Frontal cortex (tissue), 3 donors: ENCODE measurements at regions not wholly inside any gene's neighbourhood (a gene's known extent, or its start where the extent isn't known, plus 50 kb on each side); places are given as distances from the start of the nearest gene placed in this dataset.

Experiments
- DNase-seq, 2 donors: peaks; one replicate each; pipeline ENCODE4 v3.0.0; 2012; ENCODE audit warnings: low spot score in 2 of 2
- FAIRE-seq: peaks from 2 replicates; lab custom pipeline; 2012; peaks lifted over from hg19 to GRCh38; lab: Jason Lieb, UNC
- donor health status: control.
- donor health status: control.
- donor health status: control.

GRCh38 chr6:9657994-9658393 is 756.9 kb downstream of the TFAP2A start:
- DNase-seq: no peak
- FAIRE-seq: no peak

DNA sequence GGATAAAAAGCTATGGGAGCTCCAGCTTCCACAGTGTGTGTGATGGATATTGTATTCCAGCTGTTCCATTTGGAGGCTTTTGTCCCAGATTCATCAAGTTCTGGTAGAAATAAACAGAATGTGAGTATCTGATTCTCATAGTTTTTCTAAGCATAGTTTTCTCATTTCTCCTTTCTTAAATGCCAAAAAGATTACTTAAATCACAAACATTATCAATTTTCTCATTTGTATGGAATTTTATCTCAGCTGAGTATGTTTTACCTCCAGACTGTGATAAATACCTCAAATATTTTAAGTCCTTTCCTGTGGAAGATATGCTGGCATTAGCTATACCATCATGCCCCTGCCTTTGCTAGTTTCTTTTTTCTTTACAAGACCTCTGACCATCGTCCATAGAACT is 767.3 kb downstream of the TFAP2A start:
- no peak for DNase-seq
- FAIRE-seq: no peak

- DNase-seq: no peak
- FAIRE-seq: no peak
Observed at GRCh38 chr6:9647071-9647445, 767.8 kb downstream of the TFAP2A start.

DNA sequence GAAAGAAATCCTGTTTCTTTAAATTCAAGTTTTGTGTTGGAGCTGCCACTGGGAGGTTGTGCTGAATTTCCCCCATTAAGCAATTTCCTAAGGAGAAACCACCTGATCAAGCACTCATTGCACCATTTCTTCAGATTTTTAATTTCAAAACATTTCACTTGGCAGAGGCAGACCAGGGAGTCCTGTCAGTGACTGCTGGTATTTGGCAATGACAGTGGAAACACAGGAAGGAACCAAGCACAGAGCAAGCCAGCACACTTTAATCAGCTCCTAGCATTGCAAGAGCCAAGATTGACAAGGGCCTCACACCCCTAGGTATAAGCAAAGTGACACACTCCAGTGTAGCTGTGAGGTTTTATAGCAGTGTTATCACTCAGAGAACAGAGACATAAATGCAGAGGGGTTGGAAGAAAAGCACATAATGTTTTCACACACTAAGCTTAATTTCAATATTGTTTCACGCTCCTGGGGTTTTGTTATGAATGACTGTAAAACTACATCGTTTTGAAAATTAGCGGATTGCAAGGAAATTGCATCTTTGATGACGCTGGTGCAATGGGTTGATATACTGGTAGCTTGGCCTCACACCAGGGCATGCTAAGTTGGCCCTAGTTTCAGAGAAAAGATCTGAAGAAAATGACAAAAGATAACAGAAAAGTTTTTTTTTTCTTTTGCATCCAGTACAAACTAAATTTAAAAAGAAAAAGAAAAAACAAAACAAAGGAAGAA is 768.4 kb downstream of the TFAP2A start:
- FAIRE-seq (no peak), DNase-seq (no peak)

- DNase-seq (no peak), FAIRE-seq (no peak)
Observed at GRCh38 chr6:9638861-9639260, 776.0 kb downstream of the TFAP2A start.

DNA sequence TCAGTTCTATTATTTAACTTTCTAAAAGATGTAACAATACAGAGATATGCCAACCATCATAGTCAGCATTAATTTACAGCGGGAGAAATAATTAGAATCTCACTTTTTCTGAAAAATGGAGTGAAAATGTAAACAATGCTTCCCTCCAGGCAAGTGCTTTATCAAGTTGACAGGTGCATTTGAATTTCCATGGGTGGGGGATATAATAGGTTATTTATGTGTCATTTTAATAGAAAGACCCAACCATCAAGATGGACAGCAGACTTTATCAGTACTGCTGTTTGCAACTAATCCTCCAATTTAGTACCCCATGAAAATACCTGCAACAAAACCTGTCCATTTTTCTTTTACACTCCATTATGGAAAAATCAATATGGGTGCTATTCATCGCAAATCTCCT is 780.1 kb downstream of the TFAP2A start:
- FAIRE-seq: no peak
- no peak for DNase-seq

DNA sequence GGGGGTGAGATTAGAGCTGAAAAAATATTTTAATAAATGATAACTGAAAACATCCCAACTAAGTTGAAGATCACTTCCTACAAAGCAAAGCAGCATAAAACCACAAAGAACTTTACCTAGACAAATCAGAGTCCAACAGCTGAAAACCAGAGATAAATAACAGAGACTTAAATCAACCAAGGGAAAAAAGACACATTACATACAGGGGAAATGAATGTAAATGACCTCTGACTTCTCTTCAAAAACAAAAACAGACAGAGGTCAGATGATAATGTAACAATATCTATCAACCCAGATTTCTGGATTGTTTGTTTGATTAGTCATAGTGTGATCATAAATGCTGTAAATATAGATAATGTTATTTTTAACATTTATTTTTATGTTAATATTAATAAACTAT is 782.8 kb downstream of the TFAP2A start:
- FAIRE-seq (no peak), DNase-seq (no peak)

DNA sequence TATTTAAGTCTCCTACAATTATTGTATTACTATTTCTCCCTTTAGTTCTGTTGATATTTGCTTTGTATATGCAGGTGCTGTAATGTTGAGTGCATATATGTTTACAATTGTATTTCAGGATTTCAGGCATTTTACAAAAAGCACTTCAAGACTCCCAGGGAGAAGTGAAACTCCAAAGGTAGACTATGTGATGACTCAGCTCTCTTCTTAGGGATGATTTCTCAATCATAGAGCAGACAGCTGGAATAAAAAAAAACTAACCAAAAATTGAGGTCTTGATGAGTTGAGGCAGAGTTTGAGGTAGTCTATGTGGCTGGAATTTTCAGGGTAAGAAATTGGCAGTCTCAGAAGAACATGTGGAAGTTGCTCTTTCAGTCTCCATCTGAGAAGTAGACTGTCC is 786.1 kb downstream of the TFAP2A start:
- no peak for DNase-seq
- no peak for FAIRE-seq

DNA sequence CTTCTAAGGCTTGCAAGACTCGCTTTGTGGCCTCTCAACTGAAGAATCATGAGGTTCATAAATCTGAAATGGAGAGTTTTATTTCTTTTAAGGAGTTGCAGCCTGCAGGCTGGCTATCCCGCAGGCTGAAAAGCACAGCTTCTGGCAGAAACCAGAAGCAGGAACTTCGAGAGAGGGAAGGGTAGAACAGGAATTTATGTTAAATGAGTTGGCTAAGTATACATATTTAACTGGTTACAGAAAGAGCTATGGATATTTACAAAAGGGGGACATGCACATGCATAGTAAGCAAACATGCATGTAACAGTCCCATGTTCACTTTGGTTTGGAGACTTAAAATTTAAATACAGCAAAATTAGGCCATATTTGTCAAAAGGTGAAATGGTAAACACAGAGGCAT is 787.0 kb downstream of the TFAP2A start:
- DNase-seq (no peak), FAIRE-seq (no peak)

DNA sequence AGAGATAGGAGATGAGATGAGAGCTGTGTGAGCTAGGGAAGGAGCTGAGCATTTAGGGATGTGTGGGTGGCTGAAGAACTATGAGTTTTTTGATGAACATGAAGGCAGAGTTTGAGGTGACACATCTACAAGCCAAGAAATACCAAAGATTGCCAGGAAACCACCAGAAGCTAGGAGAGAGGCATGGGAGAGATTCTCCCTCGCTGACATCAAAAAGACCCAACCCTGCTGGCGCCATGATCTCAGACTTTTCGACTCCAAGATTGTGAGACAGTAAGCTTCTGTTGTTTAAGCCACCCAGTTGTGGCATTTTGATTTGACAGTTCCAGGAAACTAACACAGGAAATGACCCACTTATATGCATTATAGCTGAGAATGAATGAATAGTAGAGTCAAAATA is 790.9 kb downstream of the TFAP2A start:
- no peak for FAIRE-seq
- DNase-seq: no peak

GRCh38 chr6:9623228-9623832 is 791.5 kb downstream of the TFAP2A start:
- no peak for FAIRE-seq
- DNase-seq: no peak

GRCh38 chr6:9621276-9621675 is 793.6 kb downstream of the TFAP2A start:
- no peak for DNase-seq
- FAIRE-seq: no peak

- FAIRE-seq (no peak), DNase-seq (no peak)
Observed at GRCh38 chr6:9620687-9621086, 794.2 kb downstream of the TFAP2A start.

DNA sequence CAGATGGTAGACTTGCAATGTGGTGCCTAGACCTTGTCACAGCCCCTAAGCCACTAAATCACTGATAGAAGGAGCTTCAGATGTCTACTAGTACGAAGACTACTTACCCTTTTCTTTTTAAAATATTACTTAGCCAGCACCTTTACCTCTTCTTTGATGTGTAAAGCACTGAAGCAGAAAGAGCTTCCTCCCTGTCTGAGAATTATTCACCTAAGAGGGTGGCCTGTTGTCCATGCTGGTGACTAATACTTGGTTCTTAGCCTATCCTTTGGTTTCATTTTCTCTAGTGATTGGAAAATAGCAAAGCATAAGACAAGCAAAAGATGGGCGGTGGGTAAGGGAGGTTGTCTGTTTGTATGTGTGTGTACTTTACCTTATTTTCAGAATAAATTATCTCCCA is 794.6 kb downstream of the TFAP2A start:
- DNase-seq: no peak
- no peak for FAIRE-seq

GRCh38 chr6:9614778-9615177 is 800.1 kb downstream of the TFAP2A start:
- FAIRE-seq (no peak), DNase-seq (no peak)

DNA sequence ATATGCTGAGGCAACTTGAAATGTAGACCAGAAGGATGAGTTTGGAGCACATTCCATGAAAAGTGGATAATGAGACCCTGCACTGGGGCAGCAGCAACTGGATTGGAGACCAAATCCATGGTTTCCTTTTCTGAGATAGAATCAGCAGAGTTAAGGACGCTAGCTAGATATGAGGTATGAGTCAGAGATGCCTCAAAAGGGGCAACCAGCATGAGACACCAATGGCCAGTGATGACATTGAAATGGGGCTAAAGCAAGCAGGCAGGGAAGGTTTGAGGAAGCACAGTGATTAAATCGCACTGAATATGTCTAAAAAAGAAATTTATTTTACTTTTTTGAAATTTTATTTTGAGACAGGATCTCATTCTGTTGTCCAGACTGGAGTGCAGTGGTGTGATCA is 802.4 kb downstream of the TFAP2A start:
- FAIRE-seq: no peak
- no peak for DNase-seq

DNA sequence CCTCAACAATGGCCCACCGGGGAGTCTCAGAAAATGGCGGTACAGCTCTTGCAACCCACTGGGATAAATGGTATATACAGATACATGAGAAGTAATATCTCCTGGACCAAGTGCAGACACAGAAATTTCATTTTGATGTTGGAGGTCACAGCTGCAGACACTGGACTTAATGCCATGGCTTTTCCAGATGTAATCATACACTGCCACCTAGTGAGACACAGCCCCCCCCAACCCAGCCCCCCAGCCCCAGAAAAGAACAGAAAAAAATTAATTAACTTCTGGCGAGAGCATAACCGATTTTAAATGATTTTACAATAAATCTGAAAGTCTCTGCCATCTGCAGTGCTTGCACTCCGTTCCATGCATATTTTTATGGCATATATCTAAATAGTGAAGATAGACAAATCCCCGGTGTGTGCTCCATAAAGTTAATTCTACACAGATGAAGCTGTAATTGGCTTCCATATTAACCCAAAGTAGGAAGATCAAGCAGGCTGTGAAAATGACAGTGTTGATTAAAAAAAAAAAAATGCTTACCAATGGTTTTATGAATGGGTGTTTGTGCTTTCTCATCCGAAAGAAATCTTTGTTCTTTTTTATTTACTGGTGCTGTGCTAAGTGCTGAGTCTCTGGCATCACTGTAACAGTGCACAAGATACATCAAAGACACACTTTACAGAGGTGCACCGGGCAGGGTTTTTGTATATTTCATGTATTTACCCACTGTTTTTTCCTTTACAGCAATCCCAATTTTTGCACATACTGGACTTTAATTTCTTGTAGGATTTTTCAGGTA is 804.1 kb downstream of the TFAP2A start:
- no peak for DNase-seq
- FAIRE-seq: no peak

GRCh38 chr6:9606435-9607134 is 808.3 kb downstream of the TFAP2A start:
- DNase-seq (no peak), FAIRE-seq (no peak)

DNA sequence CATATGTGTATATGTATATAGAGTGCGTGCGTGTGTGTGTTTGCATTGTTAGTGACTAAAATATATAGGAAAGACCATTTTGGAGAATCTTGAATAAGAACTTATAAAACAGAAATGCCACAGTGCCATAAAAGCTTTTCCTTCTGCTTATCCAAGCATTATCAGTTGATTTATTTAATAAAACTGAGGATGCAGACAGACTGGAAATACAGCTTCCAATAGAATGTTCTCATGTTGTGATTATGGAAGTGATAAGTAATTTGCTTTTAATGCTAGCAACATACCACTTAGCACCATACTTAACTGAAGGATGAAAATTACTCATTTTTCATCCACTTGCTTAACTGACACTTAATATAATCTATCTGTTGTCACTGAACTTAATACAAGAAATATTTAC is 820.1 kb downstream of the TFAP2A start:
- FAIRE-seq (no peak), DNase-seq (no peak)

DNA sequence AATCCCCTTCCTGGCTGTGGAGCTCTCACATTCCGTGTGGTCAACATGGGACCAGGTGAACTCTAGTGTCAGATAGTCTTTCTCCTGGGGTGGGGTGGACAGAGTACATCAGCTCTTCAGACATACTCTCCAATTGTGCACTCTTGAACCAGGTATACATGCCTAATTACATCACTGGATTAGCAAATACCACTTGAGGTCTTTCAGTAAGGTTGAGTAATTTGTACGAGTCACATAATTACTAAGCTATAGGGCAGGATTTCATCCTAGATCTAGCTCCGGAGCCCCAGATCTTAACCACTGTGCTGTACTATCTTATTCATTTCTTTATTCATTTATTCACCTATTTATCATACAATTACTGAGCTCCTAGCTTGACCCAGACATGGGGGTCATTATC is 821.3 kb downstream of the TFAP2A start:
- no peak for DNase-seq
- no peak for FAIRE-seq
